GM19397 (cell line): ENCODE measurements at regions not wholly inside any gene's neighbourhood (a gene's known extent, or its start where the extent isn't known, plus 50 kb on each side); places are given as distances from the start of the nearest gene placed in this dataset.
"Not testable (repeated sequence)": the region's sequence is repeated elsewhere in the genome, so short reads cannot be mapped to it uniquely, and the experiment has no call there.

Experiments used
- ATAC-seq: cut with Tn5 transposase; IDR thresholded peaks from one replicate; pipeline ENCODE4 v1.9.1; 2021; ENCODE audit warnings: mild to moderate bottlenecking, moderate library complexity; ENCODE audit not compliant: unreplicated experiment

- ATAC-seq, result no peak
Measured at GRCh38 chr17:70510288-70510687, 341.0 kb downstream of the KCNJ2 start.

GRCh38 chr17:70517816-70518215 lies 348.5 kb downstream of the KCNJ2 start:
- no peak for ATAC-seq

- no peak for ATAC-seq
Measured at GRCh38 chr17:70519300-70519699, 350.0 kb downstream of the KCNJ2 start.

GRCh38 chr17:70520447-70520846 lies 351.1 kb downstream of the KCNJ2 start:
- no peak for ATAC-seq

GRCh38 chr17:70520956-70521355 lies 351.6 kb downstream of the KCNJ2 start:
- ATAC-seq, result no peak

GRCh38 chr17:70521821-70522256 lies 352.5 kb downstream of the KCNJ2 start:
- ATAC-seq, result no peak

- no peak for ATAC-seq
Measured at GRCh38 chr17:70523426-70523825, 354.1 kb downstream of the KCNJ2 start.

GRCh38 chr17:70525035-70525434 lies 355.7 kb downstream of the KCNJ2 start:
- not testable (repeated sequence) for ATAC-seq

- no peak for ATAC-seq
Measured at GRCh38 chr17:70525961-70526360, 356.6 kb downstream of the KCNJ2 start.

- no peak for ATAC-seq
Measured at GRCh38 chr17:70527364-70527888, 358.1 kb downstream of the KCNJ2 start.

- no peak for ATAC-seq
Measured at GRCh38 chr17:70533427-70533826, 364.1 kb downstream of the KCNJ2 start.

GRCh38 chr17:70535986-70536385 lies 366.7 kb downstream of the KCNJ2 start:
- no peak for ATAC-seq

GRCh38 chr17:70539132-70539924 lies 370.0 kb downstream of the KCNJ2 start:
- no peak for ATAC-seq

- no peak for ATAC-seq
Measured at GRCh38 chr17:70542876-70543275, 373.5 kb downstream of the KCNJ2 start.

GRCh38 chr17:70544317-70544716 lies 375.0 kb downstream of the KCNJ2 start:
- ATAC-seq, result no peak

- ATAC-seq, result no peak
Measured at GRCh38 chr17:70552230-70552981, 383.1 kb downstream of the KCNJ2 start.

GRCh38 chr17:70552982-70553334 lies 383.6 kb downstream of the KCNJ2 start:
- no peak for ATAC-seq

- ATAC-seq, result no peak
Measured at GRCh38 chr17:70555723-70556122, 386.4 kb downstream of the KCNJ2 start.

GRCh38 chr17:70558821-70559220 lies 389.5 kb downstream of the KCNJ2 start:
- no peak for ATAC-seq

GRCh38 chr17:70560471-70560870 lies 391.1 kb downstream of the KCNJ2 start:
- ATAC-seq, result no peak

- ATAC-seq, result no peak
Measured at GRCh38 chr17:70562137-70562536, 392.8 kb downstream of the KCNJ2 start.

- no peak for ATAC-seq
Measured at GRCh38 chr17:70563281-70563820, 394.0 kb downstream of the KCNJ2 start.
